ENCODE measurements at regions not wholly inside any gene's neighbourhood (a gene's known extent, or its start where the extent isn't known, plus 50 kb on each side); places are given as distances from the start of the nearest gene placed in this dataset.

- H3K27ac ChIP-seq (ENCODE audit: low read depth in 2 of 2, low read length in 1 of 2), result no peak overlapping the region
- H3K4me1 ChIP-seq (ENCODE audit: control insufficient read depth in 1 of 2, insufficient read depth in 2 of 2, low read depth in 1 of 2, low read length in 1 of 2), result no peaks in the 10 kb centered on the region
- no peaks in the 10 kb centered on the region for H3K9me2 ChIP-seq
- H3K9me3 ChIP-seq, result no peaks in the 10 kb centered on the region
- no peaks in the 10 kb centered on the region for H3F3A ChIP-seq (replicated peaks; ENCODE audit: insufficient read depth)
- TF ChIP-seq RCOR1 (IDR thresholded peaks at IDR 0.05; ENCODE audit: low read length) (no peak), JUND (IDR thresholded peaks at IDR 0.05) (no peak), POLR2AphosphoS5 (IDR thresholded peaks at IDR 0.05; ENCODE audit: low read depth, low read length) (no peak), FOSL2 (IDR thresholded peaks at IDR 0.05; ENCODE audit: borderline replicate concordance, low read depth) (no peak), ELF1 (IDR thresholded peaks at IDR 0.05) (no peak), IRF3 (IDR thresholded peaks at IDR 0.05; ENCODE audit: low read depth, low read length) (no peak)
- ChIA-PET POLR2A (no interaction called here), CTCF (no interaction called here)
- H3K27me3 ChIP-seq (ENCODE audit: insufficient read depth), result no peaks in the 10 kb centered on the region
- DNase-seq, result no peak
- 4% methylated on average over 5 of the region's 6 CpGs for WGBS (ENCODE audit: low lambda C conversion rate)
- H4K20me1 ChIP-seq (ENCODE audit: insufficient read depth), result no peaks in the 10 kb centered on the region
- no peaks in the 10 kb centered on the region for H3K79me2 ChIP-seq (ENCODE audit: insufficient read depth)
- no peaks in the 10 kb centered on the region for H3K36me3 ChIP-seq (replicated peaks in 1 of 2; ENCODE audit: control insufficient read depth in 1 of 2, insufficient read depth in 2 of 2, low read length in 1 of 2)
- H3K4me3 ChIP-seq (ENCODE audit: low read depth in 2 of 2, low read length in 1 of 2), result no peak overlapping the region
- no peak overlapping the region for H3K4me2 ChIP-seq
- no peak overlapping the region for H3K9ac ChIP-seq
- no peak overlapping the region for H2AFZ ChIP-seq (ENCODE audit: low read depth)
These were observed 727.5 kb downstream of the TBL1XR1 start for GRCh38 chr3:176469694-176470205.

DNA sequence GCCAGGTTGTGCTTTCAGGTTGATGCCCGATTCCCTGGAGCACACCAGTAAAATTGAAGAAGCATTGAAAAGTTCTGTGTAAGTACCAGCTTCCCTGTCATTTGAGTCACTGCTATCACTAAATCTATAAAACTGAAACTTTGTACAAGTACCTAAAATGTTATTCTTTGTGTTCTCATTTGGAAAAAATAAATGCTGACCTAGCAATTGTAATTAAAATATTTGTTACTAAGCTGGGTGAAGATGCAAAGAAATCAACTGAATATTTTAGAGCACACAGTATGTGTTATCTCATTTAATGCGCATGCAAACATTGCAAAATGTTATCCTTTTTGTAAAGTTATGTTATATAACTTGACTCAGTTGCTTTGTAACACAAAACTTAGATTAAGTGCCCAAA, 733.7 kb downstream of the TBL1XR1 start:
- no peaks in the 10 kb centered on the region for H3K36me3 ChIP-seq (replicated peaks in 1 of 2; ENCODE audit: control insufficient read depth in 1 of 2, insufficient read depth in 2 of 2, low read length in 1 of 2)
- H2AFZ ChIP-seq (ENCODE audit: low read depth), result no peak overlapping the region
- no peak for DNase-seq
- ChIA-PET POLR2A (no interaction called here), CTCF (no interaction called here)
- no peaks in the 10 kb centered on the region for H3F3A ChIP-seq (replicated peaks; ENCODE audit: insufficient read depth)
- H3K4me1 ChIP-seq (ENCODE audit: control insufficient read depth in 1 of 2, insufficient read depth in 2 of 2, low read depth in 1 of 2, low read length in 1 of 2), result no peaks in the 10 kb centered on the region
- TF ChIP-seq NRF1 (IDR thresholded peaks at IDR 0.05; ENCODE audit: low read depth, low read length), result no peak
- no peak for TF ChIP-seq SMC3 (IDR thresholded peaks at IDR 0.05; ENCODE audit: low read depth, low read length)
- TF ChIP-seq NFIC (IDR thresholded peaks at IDR 0.05; ENCODE audit: borderline replicate concordance), result no peak
- TF ChIP-seq CHD2 (IDR thresholded peaks at IDR 0.05; ENCODE audit: low read length, partially characterized antibody), result no peak
- TF ChIP-seq RXRA (IDR thresholded peaks at IDR 0.05; ENCODE audit: borderline replicate concordance, low read depth), result no peak
- TF ChIP-seq FOXM1 (IDR thresholded peaks at IDR 0.05; ENCODE audit: low read depth), result no peak
- H4K20me1 ChIP-seq (ENCODE audit: insufficient read depth), result no peaks in the 10 kb centered on the region
- H3K27ac ChIP-seq (ENCODE audit: low read depth in 2 of 2, low read length in 1 of 2), result no peak overlapping the region
- no peak overlapping the region for H3K4me2 ChIP-seq
- no peak overlapping the region for H3K9ac ChIP-seq
- no peaks in the 10 kb centered on the region for H3K9me3 ChIP-seq
- 14% methylated on average over 2 of the region's 2 CpGs for WGBS (ENCODE audit: low lambda C conversion rate)
- H3K9me2 ChIP-seq, result no peaks in the 10 kb centered on the region
- no peaks in the 10 kb centered on the region for H3K27me3 ChIP-seq (ENCODE audit: insufficient read depth)
- H3K79me2 ChIP-seq (ENCODE audit: insufficient read depth), result no peaks in the 10 kb centered on the region
- no peak overlapping the region for H3K4me3 ChIP-seq (ENCODE audit: low read depth in 2 of 2, low read length in 1 of 2)

GRCh38 chr3:176447369-176447768, 749.9 kb downstream of the TBL1XR1 start:
- ChIA-PET CTCF (interaction anchor here (0.7 kb wide), 1 partner anchor 39 kb away, joined by 3 read pairs; no protein-coding TSS in a partner anchor), POLR2A (no interaction called here)
- Histone ChIP-seq H3K4me2 (no peak overlapping the region), H2AFZ (ENCODE audit: low read depth) (no peak overlapping the region), H3K36me3 (replicated peaks in 1 of 2; ENCODE audit: control insufficient read depth in 1 of 2, insufficient read depth in 2 of 2, low read length in 1 of 2) (no peaks in the 10 kb centered on the region), H3K9me3 (no peaks in the 10 kb centered on the region), H3K27me3 (ENCODE audit: insufficient read depth) (no peaks in the 10 kb centered on the region), H4K20me1 (ENCODE audit: insufficient read depth) (no peaks in the 10 kb centered on the region), H3K79me2 (ENCODE audit: insufficient read depth) (no peaks in the 10 kb centered on the region), H3K9me2 (no peaks in the 10 kb centered on the region), H3K9ac (no peak overlapping the region), H3F3A (replicated peaks; ENCODE audit: insufficient read depth) (no peaks in the 10 kb centered on the region), H3K27ac (ENCODE audit: low read depth in 2 of 2, low read length in 1 of 2) (no peak overlapping the region), H3K4me3 (ENCODE audit: low read depth in 2 of 2, low read length in 1 of 2) (no peak overlapping the region), H3K4me1 (ENCODE audit: control insufficient read depth in 1 of 2, insufficient read depth in 2 of 2, low read depth in 1 of 2, low read length in 1 of 2) (no peaks in the 10 kb centered on the region)
- WGBS (ENCODE audit: low lambda C conversion rate), result 63% methylated on average over 4 of the region's 4 CpGs
- DNase-seq, result no peak
- TF ChIP-seq RFX5 (IDR thresholded peaks at IDR 0.05; ENCODE audit: low read length) (no peak), FOXM1 (IDR thresholded peaks at IDR 0.05; ENCODE audit: low read depth) (no peak), MEF2A (IDR thresholded peaks at IDR 0.05; ENCODE audit: borderline replicate concordance, low read depth) (no peak), ZBTB33 (IDR thresholded peaks at IDR 0.05; ENCODE audit: borderline replicate concordance, low read depth) (no peak), GATA2 (CRISPR knock-in tag; IDR thresholded peaks at IDR 0.05) (no peak), NFIC (IDR thresholded peaks at IDR 0.05; ENCODE audit: borderline replicate concordance) (no peak), RAD21 (IDR thresholded peaks at IDR 0.05; ENCODE audit: low read length) (no peak)
- TF ChIP-seq, protein P1, sequence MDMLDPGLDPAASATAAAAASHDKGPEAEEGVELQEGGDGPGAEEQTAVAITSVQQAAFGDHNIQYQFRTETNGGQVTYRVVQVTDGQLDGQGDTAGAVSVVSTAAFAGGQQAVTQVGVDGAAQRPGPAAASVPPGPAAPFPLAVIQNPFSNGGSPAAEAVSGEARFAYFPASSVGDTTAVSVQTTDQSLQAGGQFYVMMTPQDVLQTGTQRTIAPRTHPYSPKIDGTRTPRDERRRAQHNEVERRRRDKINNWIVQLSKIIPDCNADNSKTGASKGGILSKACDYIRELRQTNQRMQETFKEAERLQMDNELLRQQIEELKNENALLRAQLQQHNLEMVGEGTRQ (IDR thresholded peaks at IDR 0.05; ENCODE audit: borderline replicate concordance, low read depth, low read length), result no peak

Data from SK-N-SH (cell line).